NCI-H748 treated with DMSO at 0.1 percent for 48 hours (cell line): ENCODE measurements at regions not wholly inside any gene's neighbourhood (a gene's known extent, or its start where the extent isn't known, plus 50 kb on each side); places are given as distances from the start of the nearest gene placed in this dataset.
A peak's percentile ranks its signal among the peaks of the same experiment; 100 is the strongest.
"Not testable (repeated sequence)": the region's sequence is repeated elsewhere in the genome, so short reads cannot be mapped to it uniquely, and the experiment has no call there.

Experiments used
- DNase-seq: peaks from one replicate; lab custom pipeline; 2025; lab: John Stamatoyannopoulos, UW

DNA sequence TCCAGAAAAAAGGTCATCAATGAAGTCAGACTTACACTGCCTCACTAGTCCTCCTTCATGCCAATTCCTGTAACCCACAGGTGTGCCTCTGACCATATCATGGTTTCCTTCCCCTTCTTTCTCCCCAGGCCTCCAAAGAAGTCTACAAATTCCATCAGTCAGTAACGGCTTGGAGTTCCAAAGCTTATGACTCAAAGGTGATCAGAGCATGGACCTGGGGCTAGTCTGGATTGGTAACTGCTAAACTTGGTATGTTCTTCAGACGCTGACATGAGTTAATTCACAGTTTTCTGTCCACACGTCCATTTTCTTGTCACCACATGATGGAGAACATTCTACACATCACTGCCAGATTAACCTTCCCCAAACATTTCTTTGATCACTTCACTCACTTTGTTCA lies 560.4 kb downstream of the ETNK1 start:
- DNase-seq = no peak

DNA sequence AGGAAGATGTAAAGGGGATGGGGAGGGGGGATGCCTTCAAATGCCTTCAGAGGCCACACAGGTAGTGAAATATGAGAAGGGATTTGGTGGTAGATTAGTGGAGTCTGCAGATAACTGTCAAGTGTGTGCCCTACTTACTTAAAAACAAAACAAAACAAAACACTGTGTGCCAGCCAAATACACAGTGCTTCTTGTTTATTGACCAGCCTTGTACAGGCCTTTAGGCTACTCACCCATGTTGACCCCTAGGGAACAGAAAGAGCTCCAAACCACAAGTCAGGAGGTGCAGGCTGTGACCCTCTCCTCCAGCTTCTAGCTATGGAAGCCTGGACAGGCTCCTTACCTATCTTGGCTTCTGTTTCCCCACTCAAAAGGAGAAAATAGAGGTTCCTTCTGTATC lies 562.0 kb downstream of the ETNK1 start:
- DNase-seq = no peak

DNA sequence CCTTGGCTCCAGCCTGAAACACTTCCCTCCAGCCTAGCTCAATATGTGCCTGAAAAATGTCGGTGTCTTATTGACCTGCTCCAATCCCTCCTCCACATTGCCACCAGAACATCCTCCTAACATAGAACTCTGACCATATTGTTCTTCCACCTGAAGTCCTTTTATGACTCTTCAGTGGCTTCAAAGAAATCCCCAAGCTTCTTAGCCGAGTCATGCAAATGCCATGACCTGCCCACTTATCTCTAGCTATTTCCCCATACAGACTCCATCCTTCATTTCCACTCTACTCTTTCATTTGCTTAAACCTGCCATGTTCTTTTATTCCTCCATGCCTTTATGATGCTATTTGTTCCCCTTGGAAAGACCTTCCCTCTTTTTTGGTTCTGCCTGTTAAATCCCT lies 568.6 kb downstream of the ETNK1 start:
- DNase-seq = no peak

DNA sequence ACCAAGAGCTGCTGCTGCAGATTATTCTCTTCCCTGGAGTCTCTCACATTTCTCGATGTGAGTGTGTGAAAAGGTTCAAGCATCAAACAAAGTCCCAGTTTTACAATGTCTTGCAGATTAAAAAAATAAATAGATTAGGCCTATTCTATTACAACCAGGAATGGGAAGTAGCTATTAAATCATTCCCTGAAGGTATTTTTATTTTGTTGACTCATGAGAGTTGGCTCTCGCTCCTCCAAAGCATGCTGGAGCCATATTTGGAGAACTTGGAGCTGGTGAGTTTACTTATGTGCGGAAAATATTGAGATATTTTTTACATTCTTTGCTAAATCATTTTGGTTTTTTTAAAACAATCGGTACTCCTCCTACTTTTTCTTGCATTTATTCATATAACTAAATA lies 572.3 kb downstream of the ETNK1 start:
- no peak for DNase-seq

DNA sequence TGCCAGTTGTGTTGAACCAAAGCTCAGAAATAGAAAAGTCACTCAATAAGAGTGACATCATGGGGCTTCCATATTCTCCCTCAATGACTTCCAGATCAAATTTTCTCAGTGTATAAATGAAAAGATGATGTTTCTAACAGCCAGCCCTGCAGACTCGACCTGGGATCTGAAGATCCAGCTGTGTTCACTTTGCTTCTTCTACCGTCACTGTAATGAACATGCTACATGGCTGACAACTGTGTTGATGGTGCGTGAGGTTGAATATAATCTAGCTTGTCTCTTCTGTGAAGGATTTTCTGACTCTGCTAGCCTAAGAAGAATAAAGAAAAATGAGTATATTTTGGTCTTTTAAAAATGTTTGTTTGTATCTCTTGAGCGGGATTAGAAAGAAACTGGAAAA lies 577.8 kb downstream of the ETNK1 start:
- no peak for DNase-seq

DNA sequence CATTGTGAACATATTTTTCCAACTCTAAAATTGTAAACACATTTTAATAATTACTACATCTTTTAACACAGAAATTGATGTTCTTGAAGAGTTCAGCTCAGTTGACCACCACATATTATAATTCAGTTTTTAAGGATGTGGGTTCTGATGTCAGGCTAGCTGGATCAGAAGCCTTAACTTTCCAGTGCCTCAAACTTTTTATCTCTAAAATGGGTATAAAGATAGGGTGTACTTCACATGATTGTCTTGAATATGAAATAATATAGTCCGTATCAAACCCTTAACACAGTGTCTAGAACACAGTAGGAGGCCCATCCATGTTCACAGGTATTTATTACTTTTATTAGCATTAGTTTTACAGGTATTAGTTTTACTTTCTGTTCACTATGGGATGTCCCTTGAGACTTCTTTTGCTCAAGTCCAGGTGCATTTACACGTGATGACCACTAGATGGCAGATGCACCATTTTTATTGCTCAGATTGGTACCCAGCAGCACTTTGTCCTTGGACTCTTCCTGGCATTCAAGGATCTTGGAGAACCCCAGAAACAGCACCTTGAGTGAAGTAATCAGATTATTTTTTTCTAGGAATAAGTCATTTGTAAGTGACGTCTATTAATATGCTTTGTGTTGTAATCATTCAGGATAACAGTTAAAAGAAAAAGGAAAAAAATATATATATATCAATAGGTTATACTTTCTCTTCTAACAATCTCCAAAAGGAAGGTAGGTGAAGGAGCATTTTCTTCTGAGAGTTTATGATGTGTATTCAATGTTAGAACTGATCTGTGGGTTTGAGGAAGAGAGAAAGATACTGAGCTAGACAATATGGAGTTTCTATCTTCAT lies 580.2 kb downstream of the ETNK1 start:
- peak; percentile 37 for DNase-seq

DNA sequence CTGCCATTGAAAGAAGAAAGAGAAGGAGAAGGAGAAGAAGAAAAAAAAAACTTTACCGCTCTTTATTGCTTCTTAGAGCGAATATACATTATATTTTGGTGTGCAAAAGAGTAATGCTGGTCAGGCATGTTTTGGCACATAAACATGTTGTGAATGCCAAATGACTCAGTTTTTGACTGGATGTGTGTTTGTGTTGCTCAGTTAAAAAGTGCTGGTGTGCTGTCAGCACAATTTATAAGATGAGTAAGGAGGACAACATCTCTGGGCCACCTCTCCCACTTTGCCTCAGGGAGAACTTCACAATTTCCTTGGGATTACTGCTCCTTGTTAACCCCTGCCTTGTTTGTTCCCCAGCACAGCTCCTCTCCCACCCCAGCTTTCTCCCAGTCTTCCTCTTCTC lies 584.8 kb downstream of the ETNK1 start:
- DNase-seq = no peak

DNA sequence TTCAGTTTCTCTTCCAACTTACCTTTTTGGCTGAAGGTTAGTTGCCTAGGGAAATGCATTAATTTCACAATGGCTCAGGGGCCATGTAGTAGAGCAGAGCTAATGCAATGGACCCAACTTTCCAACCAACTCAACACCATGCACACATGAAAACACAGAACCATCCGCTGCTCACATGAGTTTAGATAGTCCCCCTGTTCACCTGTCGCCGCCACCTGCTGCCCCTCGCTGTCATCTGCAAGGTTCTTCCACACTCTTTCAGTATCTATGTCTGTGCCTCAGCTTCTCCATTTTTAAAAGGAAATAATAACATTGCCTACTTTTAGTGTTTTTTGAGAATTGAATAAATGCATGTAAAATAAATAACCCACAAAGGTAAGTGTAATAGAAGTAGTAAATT lies 585.6 kb downstream of the ETNK1 start:
- no peak for DNase-seq

DNA sequence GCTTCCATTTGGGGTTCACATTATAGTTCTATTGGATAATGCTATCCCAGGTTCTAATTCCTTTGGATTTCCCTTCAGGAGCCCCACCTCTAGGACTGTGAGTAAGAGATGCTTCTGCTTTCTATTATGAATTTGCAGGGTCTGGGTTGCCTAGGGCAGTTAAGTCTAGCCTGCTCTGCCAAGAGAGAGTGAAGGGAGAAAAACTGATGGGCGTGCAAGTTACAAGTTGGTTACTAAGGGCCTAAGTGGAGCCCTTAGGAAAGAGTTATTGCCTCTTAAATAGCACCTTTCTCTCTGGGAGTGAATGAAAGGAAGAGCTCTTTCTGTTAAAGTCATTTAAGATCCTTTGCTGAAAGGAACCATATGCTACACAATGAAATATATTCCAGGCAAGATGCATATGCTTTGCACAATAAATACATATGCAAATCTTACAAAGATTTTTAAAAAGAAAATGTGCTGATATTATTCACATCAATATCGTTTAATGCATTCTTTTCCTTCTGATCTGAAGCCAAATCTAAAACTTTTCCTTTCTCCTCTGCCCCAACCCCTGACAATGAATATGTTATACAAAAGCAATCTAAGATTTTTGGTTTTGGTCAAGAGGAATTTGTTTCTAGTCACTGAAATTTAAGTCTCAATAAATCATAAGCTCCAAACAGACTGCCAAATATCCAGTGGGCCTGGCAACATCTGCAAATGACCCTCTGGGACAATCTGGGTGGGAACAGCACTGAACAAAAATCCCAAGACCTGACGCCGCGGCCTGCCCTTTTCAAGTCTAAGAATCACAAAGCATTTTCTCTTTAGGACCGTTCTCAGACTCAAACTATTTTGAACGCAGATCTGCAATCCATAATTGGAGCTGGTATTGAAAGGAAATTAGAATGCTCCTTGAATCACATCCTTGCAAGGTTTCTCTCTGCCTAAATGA lies 586.7 kb downstream of the ETNK1 start:
- no peak for DNase-seq

DNA sequence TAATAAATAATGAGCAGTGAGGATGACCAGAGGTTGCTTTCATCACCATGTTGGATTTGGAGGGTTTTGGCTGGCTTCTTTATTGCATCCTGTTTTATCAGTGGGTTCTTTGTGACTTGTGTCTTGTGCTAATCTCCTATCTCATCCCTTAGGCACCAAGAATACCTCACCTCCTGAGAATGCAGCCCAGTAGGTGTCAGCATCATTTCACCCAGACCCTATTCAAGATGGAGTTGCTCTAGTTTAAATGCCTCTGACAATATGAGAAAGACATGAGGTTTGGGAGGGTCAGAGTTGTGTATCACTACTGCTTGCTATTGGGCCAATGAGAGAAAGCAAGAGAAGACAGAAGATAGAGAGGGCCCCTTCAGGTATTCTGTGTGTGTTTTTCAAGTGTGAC lies 592.2 kb downstream of the ETNK1 start:
- no peak for DNase-seq

DNA sequence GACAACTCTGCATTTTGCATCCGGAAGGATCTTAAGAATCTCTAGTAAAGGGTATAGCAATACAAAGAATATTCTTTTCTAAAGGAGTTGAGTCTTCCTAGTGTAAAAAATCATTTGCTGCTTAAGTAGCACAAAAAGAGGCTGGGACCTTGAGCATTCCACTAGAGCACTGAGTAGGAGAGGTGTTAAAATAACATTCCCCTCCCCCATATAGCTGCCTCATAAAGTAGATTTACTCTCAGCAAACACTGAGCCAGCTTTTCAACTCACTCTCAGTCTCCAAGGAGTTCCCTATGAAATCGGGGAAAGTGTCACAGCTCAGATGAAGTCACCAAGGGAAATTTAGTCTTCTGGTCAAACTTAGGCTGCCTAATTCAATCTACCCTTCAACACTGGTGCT lies 592.7 kb downstream of the ETNK1 start:
- no peak for DNase-seq

DNA sequence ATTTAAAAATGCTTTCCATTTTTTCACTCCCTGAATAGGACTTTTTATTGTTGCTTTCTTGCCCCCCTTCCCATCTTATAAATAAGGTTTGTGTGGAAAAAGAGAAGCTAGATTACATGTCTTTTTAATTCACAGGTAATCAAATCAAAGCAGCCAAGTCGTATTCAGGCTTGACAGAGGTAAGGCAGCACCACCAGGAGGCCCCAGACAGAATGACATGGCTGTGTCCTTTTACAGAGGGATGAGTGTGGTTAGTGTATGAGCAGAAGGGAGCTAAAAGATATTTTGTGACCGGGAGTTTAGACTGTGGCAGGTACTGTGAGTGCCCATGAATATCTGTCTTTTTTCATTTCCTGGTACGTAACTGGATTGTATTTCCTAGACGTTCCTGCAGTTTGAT lies 596.1 kb downstream of the ETNK1 start:
- DNase-seq = no peak

DNA sequence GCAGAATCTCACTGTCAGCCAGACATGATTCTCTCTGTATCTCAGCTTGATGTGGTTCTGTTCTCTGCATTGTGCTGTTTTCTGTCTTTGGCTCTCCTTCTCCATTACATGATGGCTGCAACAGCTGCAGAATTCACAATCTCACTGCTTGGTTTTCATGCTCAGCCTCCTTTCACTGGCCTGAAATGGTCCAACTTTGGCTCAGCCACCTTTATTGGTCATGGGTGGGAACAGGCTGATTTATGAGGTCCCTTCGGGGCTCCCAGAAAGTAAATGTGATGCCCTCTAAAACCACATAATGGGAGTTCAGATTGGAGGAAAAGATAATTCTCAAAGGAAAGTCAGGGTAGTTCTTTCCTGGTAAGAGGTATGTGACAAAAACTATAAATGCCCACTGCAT lies 597.0 kb downstream of the ETNK1 start:
- no peak for DNase-seq

DNA sequence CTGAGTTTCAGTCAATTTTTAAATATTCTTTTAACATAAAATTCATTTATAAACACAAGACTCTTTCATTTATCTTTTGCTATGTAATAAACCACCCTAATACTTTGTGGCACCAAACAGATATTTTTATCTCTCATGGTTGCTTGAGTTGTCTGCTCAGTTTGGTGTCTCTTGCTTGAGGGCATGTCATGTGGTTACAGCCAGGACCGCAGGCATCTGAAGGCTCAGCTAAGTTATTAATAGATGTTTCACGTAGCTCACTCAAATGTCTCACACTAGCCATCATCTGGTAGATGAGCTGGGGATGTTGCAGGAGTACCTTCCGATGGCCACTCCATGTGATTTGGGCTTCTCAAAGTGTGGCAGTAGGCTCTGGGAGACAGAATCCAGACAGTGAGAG lies 597.8 kb downstream of the ETNK1 start:
- DNase-seq = no peak

DNA sequence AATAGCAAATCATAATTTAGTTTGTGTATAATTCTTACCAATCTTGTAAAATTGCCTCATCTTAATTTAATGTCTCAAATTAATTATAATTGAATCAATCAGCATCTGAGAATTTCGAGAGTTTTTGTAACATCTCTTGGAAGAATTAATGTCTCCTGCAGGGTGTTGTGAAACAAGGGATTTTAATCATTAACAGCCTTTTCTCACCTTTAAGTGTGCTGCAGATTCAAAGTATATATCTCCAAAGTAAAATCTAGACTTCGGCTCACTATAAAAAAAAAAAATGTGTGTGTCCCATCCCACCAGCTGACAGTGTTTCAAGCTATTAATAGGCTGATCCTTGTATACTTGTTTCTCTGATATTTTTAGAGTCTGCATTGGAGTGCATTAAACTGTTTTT lies 603.1 kb downstream of the ETNK1 start:
- no peak for DNase-seq

DNA sequence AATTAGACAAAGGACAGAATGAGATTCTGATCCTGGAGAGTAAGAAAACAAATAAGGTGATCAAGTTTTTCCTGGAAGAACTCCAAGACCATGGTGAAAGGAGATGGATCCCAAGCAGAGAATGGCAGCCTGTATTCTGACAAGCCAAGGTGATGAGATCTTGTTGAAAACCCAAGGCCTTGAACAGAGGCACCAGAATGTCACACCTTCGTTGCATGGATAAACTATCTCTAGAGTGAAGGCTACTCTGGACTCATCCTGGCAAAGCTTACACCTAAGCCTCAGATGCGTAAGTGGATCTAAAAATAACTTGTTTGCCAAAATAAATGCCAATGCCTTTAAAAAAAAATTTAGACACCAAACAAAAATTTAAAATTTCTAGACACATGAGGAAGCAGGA lies 605.9 kb downstream of the ETNK1 start:
- DNase-seq = no peak

DNA sequence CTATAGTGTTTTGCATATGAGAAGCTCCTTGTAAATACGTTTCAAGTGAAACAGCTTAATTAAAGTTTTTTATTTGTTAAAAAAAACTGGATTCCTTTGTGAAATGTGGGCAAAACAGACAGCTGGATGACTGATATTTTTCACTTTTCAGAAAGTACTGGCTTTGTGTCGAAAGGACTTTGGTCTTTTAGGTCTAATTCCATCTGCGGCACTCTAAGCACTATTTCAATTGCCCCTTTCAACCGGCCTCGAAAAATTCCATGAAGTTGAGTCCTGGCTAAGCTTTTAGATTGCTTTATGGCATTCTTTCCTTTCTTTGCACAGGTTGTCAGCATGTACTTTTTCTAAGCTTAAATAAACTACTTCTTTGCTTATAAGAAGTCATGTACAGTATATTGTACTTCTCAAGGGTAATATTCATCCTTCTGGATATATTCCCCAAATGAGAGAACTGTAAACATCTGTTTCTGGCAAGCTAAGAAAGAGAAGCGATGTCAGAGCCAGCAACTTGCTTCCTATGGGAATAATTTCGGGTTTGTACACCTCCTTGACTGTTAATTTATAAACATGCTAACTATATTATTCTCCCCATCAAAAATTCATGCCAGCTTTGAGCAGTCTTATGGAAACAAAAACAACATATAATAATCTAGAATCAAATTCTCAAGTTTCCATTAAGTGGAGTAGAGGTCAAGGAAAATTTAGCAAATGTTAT lies 611.3 kb downstream of the ETNK1 start:
- DNase-seq = no peak

DNA sequence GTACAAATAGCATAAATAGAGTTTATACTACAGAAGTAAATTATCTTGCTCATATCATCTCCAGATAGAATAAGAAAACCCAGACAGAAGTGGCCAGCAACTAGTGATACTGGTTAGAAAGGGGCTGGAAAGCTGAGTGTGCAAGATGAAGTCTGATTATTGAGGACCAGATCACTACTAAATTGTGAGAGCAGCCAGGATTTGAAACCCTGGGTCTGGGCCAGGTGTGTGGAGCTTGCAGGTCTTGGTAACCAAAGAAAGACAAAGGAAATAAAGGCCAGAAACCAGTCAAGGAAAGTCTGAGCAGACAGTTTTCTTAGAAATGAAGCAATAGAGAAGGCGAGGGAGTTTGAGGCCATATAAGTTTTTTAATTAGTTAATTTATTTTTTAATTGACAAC lies 611.8 kb downstream of the ETNK1 start:
- DNase-seq = no peak

DNA sequence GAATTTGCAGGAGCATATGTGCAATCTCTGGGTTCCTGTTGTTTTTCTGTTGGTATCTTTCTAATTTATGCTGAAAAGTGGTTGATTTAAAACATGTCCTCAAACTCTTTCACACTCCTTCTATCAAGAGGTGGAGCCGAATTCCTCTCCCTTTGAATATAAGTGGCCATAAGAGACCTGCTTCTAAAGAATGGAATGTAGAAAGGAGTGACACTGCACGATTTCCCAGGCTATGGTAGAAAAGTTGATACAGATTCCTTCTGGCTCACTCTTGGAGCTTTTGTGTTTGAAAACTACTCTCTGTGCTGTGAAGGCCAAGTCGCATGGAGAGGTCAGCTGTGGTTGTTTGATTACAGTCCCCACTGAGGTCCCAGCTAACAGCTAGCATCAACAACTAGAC lies 613.2 kb downstream of the ETNK1 start:
- DNase-seq = no peak

DNA sequence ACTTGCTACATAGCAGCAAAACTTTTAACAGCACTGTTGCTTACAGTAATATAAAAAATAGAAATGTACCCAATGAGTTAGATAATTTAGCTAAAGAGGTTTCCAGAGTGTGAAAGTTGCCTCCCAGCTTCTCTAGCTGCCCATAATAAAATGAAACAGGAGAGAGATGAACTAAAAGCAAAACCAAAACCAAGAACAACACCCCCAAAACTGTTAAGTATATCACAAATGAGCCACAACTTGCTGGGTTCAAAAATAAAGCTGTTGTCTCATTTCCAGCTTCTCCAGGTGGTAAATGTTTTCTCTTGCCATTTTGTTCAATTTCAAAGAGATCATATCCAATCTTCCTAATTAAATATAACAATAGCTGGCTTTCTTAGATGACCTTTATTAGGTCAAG lies 614.0 kb downstream of the ETNK1 start:
- DNase-seq = no peak

DNA sequence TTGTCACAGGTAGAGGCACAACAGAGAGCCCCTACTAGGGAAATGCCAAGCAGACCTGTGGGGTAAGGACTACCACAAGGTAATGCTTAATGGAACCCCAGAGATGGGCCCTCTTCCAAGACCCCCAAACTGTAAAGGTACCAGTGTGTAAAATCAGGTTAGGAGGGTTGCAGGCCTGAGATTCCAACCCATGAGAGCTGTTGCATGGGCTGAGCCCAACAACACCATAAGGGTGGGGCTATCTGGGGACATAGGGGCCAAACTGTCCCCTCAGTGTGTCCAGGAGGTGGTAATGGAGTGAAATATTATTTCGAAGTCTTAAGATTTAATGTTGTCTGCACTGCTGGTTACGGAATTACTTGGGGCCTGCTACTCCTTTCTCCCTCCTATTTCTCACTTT lies 620.2 kb downstream of the ETNK1 start:
- DNase-seq = no peak

DNA sequence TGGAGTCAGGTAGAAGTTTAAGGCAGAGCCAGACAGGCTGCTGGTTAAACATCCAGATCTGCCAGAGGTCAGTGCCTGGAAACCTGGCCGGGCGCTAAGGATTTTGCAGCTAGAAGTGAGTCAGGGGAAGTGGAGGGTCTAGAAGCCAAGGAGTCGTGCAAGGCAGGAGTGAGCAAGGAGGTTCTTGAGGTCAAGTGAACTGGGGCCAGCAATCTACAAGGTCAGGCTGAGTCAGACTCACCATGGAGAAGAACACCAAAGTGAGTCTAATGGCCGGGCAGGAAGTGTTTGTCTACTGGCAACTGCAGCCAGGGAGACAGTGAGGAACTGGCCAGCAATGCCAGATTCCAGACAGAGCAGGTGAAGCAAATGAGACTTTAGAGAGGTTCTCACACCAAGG lies 628.2 kb downstream of the ETNK1 start:
- no peak for DNase-seq

DNA sequence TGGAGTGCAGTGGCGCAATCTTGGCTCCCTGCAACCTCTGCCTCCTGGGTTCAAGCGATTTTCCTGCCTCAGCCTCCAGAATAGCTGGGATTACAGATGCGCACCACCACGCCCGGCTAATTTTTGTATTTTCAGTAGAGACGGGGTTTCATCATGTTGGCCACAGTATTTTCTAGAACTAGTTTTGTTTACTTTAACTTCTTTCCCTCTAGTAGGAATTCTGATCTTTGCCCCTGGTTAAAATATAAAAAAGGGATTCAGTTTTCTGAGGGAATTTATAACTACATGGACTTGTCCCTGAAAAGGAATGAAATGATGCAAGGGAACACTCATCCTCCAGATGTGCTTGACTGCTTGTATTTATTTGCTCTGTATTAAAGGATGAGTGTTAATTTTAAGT lies 628.9 kb downstream of the ETNK1 start:
- DNase-seq = not testable (repeated sequence)
